Neural cell (in vitro differentiated cells): ENCODE measurements at regions not wholly inside any gene's neighbourhood (a gene's known extent, or its start where the extent isn't known, plus 50 kb on each side); places are given as distances from the start of the nearest gene placed in this dataset.

Experiments used
- H2AFZ ChIP-seq: fragments of 200-600, 300-800 bp; sonication (generic), shearing (Covaris generic); 2 replicates; pipeline ENCODE4 v1.6.0; 2014; ENCODE audit warnings: low read depth, mild to moderate bottlenecking, antibody characterized with exemption, low read length, moderate library complexity
- H3F3A ChIP-seq: fragments of 200-600 bp; shearing (Covaris generic); 2 replicates; pipeline ENCODE4 v1.6.1; 2016; ENCODE audit warnings: mild to moderate bottlenecking, moderate library complexity, mixed read lengths, antibody characterized with exemption, low read length; ENCODE audit not compliant: insufficient read depth, poor library complexity, severe bottlenecking
- H3K27ac ChIP-seq: fragments of 200-600, 300-800 bp; sonication (generic), shearing (Covaris generic); 2 replicates; pipeline ENCODE4 v1.5.1; 2014; ENCODE audit warnings: mild to moderate bottlenecking, low read length, moderate library complexity
- H3K27me3 ChIP-seq: fragments of 300-800, 200-600 bp; sonication (generic), shearing (Covaris generic); 2 replicates; pipeline ENCODE4 v1.6.0; 2014; ENCODE audit warnings: mild to moderate bottlenecking, low read depth, low read length, moderate library complexity; ENCODE audit not compliant: insufficient read depth
- H3K36me3 ChIP-seq: fragments of 300-800, 200-600 bp; sonication (generic), shearing (Covaris generic); 2 replicates; pipeline ENCODE4 v1.5.1; 2014; ENCODE audit warnings: mild to moderate bottlenecking, antibody characterized with exemption, low read length, moderate library complexity; ENCODE audit not compliant: insufficient read depth
- H3K4me2 ChIP-seq: fragments of 300-800, 200-600 bp; sonication (generic), shearing (Covaris generic); 2 replicates; pipeline ENCODE4 v1.6.0; 2014; ENCODE audit warnings: mild to moderate bottlenecking, low read length
- H3K4me3 ChIP-seq: fragments of 300-800, 200-600 bp; sonication (generic), shearing (Covaris generic); 2 replicates; pipeline ENCODE4 v1.5.1; 2014; ENCODE audit warnings: mild to moderate bottlenecking, low read length, moderate library complexity
- H3K79me2 ChIP-seq: fragments of 200-600 bp; shearing (Covaris generic); replicated peaks from 2 replicates; pipeline ENCODE4 v1.6.0; 2014; ENCODE audit warnings: mild to moderate bottlenecking, low read length, moderate library complexity; ENCODE audit not compliant: insufficient read depth
- H3K9ac ChIP-seq: fragments of 300-800, 200-600 bp; sonication (generic), shearing (Covaris generic); 2 replicates; pipeline ENCODE4 v1.6.1; 2016; ENCODE audit warnings: mild to moderate bottlenecking, low read length, mixed read lengths
- H3K9me2 ChIP-seq: fragments of 200-600 bp; shearing (Covaris generic); 2 replicates; pipeline ENCODE4 v1.6.1; 2016; ENCODE audit warnings: mild to moderate bottlenecking, low read length, mixed read lengths; ENCODE audit not compliant: insufficient read depth
- H3K9me3 ChIP-seq: fragments of 200-600, 300-800 bp; sonication (generic), shearing (Covaris generic); 2 replicates; pipeline ENCODE4 v1.6.1; 2016; ENCODE audit warnings: mild to moderate bottlenecking, mixed run types, low read length, moderate library complexity, mixed read lengths
- H4K20me1 ChIP-seq: fragments of 200-600 bp; shearing (Covaris generic); 2 replicates; pipeline ENCODE4 v1.6.1; 2016; ENCODE audit warnings: mild to moderate bottlenecking, mixed run types; ENCODE audit not compliant: insufficient read depth
- CTCF ChIP-seq: fragments of 450-650 bp; IDR thresholded peaks from 2 replicates; pipeline ENCODE4 v1.5.1; 2014; ENCODE audit warnings: antibody characterized with exemption, mild to moderate bottlenecking, moderate library complexity; ENCODE audit not compliant: poor library complexity, severe bottlenecking
- EP300 ChIP-seq: fragments of 450-650 bp; conservative IDR thresholded peaks from 2 replicates; pipeline ENCODE4 v1.6.1; 2014; ENCODE audit warnings: antibody characterized with exemption, mild to moderate bottlenecking, moderate library complexity; ENCODE audit not compliant: poor library complexity, severe bottlenecking
- EZH2 ChIP-seq: fragments of 200-600, 300-800 bp; shearing (Covaris generic), sonication (generic); IDR thresholded peaks from 2 replicates; pipeline ENCODE4 v1.6.1; 2014; ENCODE audit warnings: antibody characterized with exemption, low read length, borderline replicate concordance, mild to moderate bottlenecking; ENCODE audit not compliant: insufficient read depth, poor library complexity, severe bottlenecking
- MXI1 ChIP-seq: fragments of 450-650 bp; conservative IDR thresholded peaks from 2 replicates; pipeline ENCODE4 v1.6.1; 2014; ENCODE audit warnings: antibody characterized with exemption, mild to moderate bottlenecking; ENCODE audit not compliant: poor library complexity, severe bottlenecking
- POLR2AphosphoS5 ChIP-seq: IDR thresholded peaks from 2 replicates; pipeline ENCODE4 v1.6.1; 2012
- RAD21 ChIP-seq: fragments of 450-650 bp; conservative IDR thresholded peaks from 2 replicates; pipeline ENCODE4 v1.6.1; 2014; ENCODE audit warnings: antibody characterized with exemption, mild to moderate bottlenecking, moderate library complexity
- REST ChIP-seq: IDR thresholded peaks from 2 replicates; pipeline ENCODE4 v1.6.1; 2012; ENCODE audit warnings: borderline replicate concordance
- SMC3 ChIP-seq: fragments of 450-650 bp; conservative IDR thresholded peaks from 2 replicates; pipeline ENCODE4 v1.6.1; 2014; ENCODE audit warnings: antibody characterized with exemption, mild to moderate bottlenecking, moderate library complexity; ENCODE audit not compliant: poor library complexity
- TAF1 ChIP-seq: IDR thresholded peaks from 2 replicates; pipeline ENCODE4 v1.6.1; 2012; ENCODE audit warnings: low read depth

GRCh38 chr9:12464910-12465512 lies 228.2 kb upstream of the TYRP1 start:
- TF ChIP-seq CTCF (peak; percentile 89), RAD21 (peak; percentile 87), SMC3 (peak; percentile 87), MXI1 (no peak), POLR2AphosphoS5 (no peak), EP300 (no peak)
- Histone ChIP-seq H4K20me1 (no peaks in the 10 kb centered on the region), H3K36me3 (no peaks in the 10 kb centered on the region), H3K9me2 (no peaks in the 10 kb centered on the region), H3K27ac (peak overlapping the region; percentile 63), H3K4me3 (peak overlapping the region; percentile 14), H3K27me3 (no peaks in the 10 kb centered on the region), H3K9me3 (no peaks in the 10 kb centered on the region), H3K79me2 (no peaks in the 10 kb centered on the region), H3K9ac (no peak overlapping the region), H3F3A (no peaks in the 10 kb centered on the region), H2AFZ (no peak overlapping the region), H3K4me2 (peak overlapping the region; percentile 20)

DNA sequence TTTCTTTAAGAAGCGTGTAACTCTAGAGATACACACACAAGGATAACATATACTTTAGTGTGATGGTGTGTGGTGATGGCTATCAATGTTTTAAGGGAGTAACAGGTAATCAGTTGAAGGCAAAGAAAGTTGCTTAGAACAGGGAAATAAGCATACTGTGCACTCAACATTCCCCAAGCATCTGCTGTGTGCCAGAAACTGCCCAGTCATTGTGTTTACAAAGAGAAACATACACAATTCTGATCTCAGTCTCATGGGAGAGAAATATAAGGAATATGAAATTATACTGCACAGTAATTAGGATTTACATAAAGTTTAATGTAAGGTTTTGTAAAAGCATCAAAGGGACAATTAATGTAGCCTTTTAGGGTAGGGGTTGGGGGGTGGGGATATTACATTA lies 224.1 kb upstream of the TYRP1 start:
- Histone ChIP-seq H3K4me2 (no peak overlapping the region), H3K27me3 (no peaks in the 10 kb centered on the region), H2AFZ (no peak overlapping the region), H3K4me3 (no peak overlapping the region), H3K27ac (no peak overlapping the region), H3K79me2 (no peaks in the 10 kb centered on the region), H3K9ac (no peak overlapping the region), H3F3A (no peaks in the 10 kb centered on the region), H3K9me3 (no peaks in the 10 kb centered on the region), H4K20me1 (no peaks in the 10 kb centered on the region), H3K36me3 (no peaks in the 10 kb centered on the region), H3K9me2 (no peaks in the 10 kb centered on the region)
- no peak for TF ChIP-seq POLR2AphosphoS5
- TF ChIP-seq EZH2 = no peak
- TF ChIP-seq EP300 = no peak
- no peak for TF ChIP-seq CTCF

GRCh38 chr9:12494411-12494810 lies 198.8 kb upstream of the TYRP1 start:
- Histone ChIP-seq H3K36me3 (no peaks in the 10 kb centered on the region), H4K20me1 (no peaks in the 10 kb centered on the region), H3K4me3 (no peak overlapping the region), H3K9ac (no peak overlapping the region), H2AFZ (no peak overlapping the region), H3K27ac (no peak overlapping the region), H3F3A (no peaks in the 10 kb centered on the region), H3K4me2 (no peak overlapping the region), H3K9me2 (no peaks in the 10 kb centered on the region), H3K9me3 (no peaks in the 10 kb centered on the region), H3K79me2 (no peaks in the 10 kb centered on the region), H3K27me3 (no peaks in the 10 kb centered on the region)
- TF ChIP-seq TAF1 = no peak
- no peak for TF ChIP-seq REST
- TF ChIP-seq EP300 = no peak
- TF ChIP-seq EZH2 = no peak
- no peak for TF ChIP-seq RAD21
- TF ChIP-seq SMC3 = no peak
- TF ChIP-seq MXI1 = no peak
- no peak for TF ChIP-seq CTCF
- TF ChIP-seq POLR2AphosphoS5 = no peak
